ENCODE measurements at regions not wholly inside any gene's neighbourhood (a gene's known extent, or its start where the extent isn't known, plus 50 kb on each side); places are given as distances from the start of the nearest gene placed in this dataset.

DNA sequence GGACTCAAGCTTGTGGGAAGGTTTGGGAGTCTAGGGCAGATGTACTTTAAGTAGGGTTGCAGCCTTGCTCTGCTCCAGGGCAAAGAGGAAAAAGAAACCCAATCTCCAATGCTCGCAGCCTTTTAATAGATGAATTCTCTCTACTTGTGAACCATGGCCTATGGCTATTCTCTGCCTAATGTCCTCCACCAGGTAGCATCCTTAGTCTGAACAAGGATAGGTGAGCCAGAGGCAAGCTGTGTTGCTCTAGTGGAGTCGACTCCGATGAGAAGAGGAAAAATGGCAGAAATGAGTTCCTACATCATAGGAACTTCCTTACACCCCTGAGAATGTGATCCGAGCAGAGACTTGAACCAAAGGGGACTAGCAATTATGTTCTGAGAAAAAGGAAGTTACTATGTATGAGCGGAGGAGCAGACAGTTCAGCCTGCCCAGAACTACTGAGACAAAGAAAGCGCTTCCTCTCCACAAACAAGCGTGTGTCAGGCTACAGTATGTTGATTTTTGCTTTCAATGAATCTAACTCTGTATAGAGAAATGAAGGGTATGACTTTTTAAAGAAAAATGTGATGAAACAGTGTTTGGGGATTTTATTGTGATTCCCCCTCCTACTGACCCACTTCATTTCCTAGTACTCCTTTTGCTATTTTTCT, 153.6 kb upstream of the ARID2 start:
- Histone ChIP-seq H3K4me2 (ENCODE audit: insufficient read depth, low read length) (no peak overlapping the region), H2AFZ (ENCODE audit: low read depth, low read length) (no peak overlapping the region), H3K27me3 (ENCODE audit: control insufficient read depth in 2 of 2, insufficient read depth in 2 of 2, low read length in 2 of 2) (peaks cover 5 to 21% of the 10 kb centered on the region in 2 experiments), H3K9me1 (replicated peaks; ENCODE audit: control insufficient read depth, extremely low read depth, insufficient read depth, low read length) (no peaks in the 10 kb centered on the region), H3K4me1 (ENCODE audit: control insufficient read depth, extremely low read depth, insufficient read depth, low read length) (no peaks in the 10 kb centered on the region), H3K9ac (replicated peaks; ENCODE audit: extremely low read depth, insufficient read depth, low read length) (no peak overlapping the region), H3K4me3 (replicated peaks in 1 of 3; ENCODE audit: insufficient read depth in 1 of 3, low read depth in 1 of 3, low read length in 3 of 3) (no peak overlapping the region), H3K27ac (ENCODE audit: insufficient read depth, low read depth, low read length) (no peak overlapping the region), H3K36me3 (ENCODE audit: control insufficient read depth in 2 of 2, extremely low read depth in 1 of 2, insufficient read depth in 2 of 2, low read length in 2 of 2) (no peaks in the 10 kb centered on the region), H3K9me3 (replicated peaks; ENCODE audit: control insufficient read depth, insufficient read depth, low read length) (no peaks in the 10 kb centered on the region), H3K79me2 (ENCODE audit: control insufficient read depth, insufficient read depth, low read length) (no peaks in the 10 kb centered on the region), H4K20me1 (replicated peaks; ENCODE audit: control insufficient read depth, extremely low read depth, insufficient read depth, low read length) (no peaks in the 10 kb centered on the region)
- DNase-seq (ENCODE audit: low read depth, low spot score) (no peak), FAIRE-seq (no peak)
- dilution Hi-C loops (cut with MboI; ENCODE audit: extremely low pct_ligation_motif_present, low sequenced_read_pairs) (no loop called here), intact Hi-C loops (cut with micrococcal nuclease) (no loop called here)
- ChIA-PET CTCF (interaction anchor here (1.0 kb wide), 1 partner anchor 32 kb away, joined by 3 read pairs; no protein-coding TSS in a partner anchor), POLR2A (no interaction called here)
- TF ChIP-seq POLR2A (IDR thresholded peaks at IDR 0.05; ENCODE audit: low read depth, low read length) (no peak), EZH2 (IDR thresholded peaks at IDR 0.05; ENCODE audit: borderline replicate concordance, low read depth, low read length, severe bottlenecking) (no peak), GATA2 (IDR thresholded peaks at IDR 0.05; ENCODE audit: insufficient read depth, insufficient read length, low read depth, low read length) (no peak), POLR2AphosphoS5 (IDR thresholded peaks at IDR 0.05; ENCODE audit: insufficient read depth, low read depth, low read length) (no peak), JUN (IDR thresholded peaks at IDR 0.05; ENCODE audit: borderline replicate concordance, insufficient read depth, insufficient read length, low read depth) (no peak), FOS (IDR thresholded peaks at IDR 0.05; ENCODE audit: borderline replicate concordance, insufficient read depth, low read length) (no peak), MYC (IDR thresholded peaks at IDR 0.05; ENCODE audit: low read depth, low read length) (no peak)
- TF ChIP-seq, protein P1, sequence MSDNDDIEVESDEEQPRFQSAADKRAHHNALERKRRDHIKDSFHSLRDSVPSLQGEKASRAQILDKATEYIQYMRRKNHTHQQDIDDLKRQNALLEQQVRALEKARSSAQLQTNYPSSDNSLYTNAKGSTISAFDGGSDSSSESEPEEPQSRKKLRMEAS (IDR thresholded peaks at IDR 0.05; ENCODE audit: insufficient read depth, insufficient read length) = no peak
- TF ChIP-seq, protein P2, sequence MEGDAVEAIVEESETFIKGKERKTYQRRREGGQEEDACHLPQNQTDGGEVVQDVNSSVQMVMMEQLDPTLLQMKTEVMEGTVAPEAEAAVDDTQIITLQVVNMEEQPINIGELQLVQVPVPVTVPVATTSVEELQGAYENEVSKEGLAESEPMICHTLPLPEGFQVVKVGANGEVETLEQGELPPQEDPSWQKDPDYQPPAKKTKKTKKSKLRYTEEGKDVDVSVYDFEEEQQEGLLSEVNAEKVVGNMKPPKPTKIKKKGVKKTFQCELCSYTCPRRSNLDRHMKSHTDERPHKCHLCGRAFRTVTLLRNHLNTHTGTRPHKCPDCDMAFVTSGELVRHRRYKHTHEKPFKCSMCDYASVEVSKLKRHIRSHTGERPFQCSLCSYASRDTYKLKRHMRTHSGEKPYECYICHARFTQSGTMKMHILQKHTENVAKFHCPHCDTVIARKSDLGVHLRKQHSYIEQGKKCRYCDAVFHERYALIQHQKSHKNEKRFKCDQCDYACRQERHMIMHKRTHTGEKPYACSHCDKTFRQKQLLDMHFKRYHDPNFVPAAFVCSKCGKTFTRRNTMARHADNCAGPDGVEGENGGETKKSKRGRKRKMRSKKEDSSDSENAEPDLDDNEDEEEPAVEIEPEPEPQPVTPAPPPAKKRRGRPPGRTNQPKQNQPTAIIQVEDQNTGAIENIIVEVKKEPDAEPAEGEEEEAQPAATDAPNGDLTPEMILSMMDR (IDR thresholded peaks at IDR 0.05; ENCODE audit: extremely low read depth in 1 of 2, insufficient read depth in 1 of 2, low read depth in 1 of 2, low read length in 2 of 2) = no peak
- BruUV-seq (replicated peaks) = no TSS peak

Measured in endothelial cell of umbilical vein (primary cell).